ENCODE measurements at regions not wholly inside any gene's neighbourhood (a gene's known extent, or its start where the extent isn't known, plus 50 kb on each side); places are given as distances from the start of the nearest gene placed in this dataset.

GRCh38 chr2:129239141-129239540 lies 740.3 kb upstream of the RAB6C start (continued):
- no peak for TF ChIP-seq ZNF281 (CRISPR knock-in tag; IDR thresholded peaks at IDR 0.05)
- no peak for TF ChIP-seq GTF2I (CRISPR knock-in tag; conservative IDR thresholded peaks at IDR 0.05)
- TF ChIP-seq AFF4 (CRISPR knock-in tag; IDR thresholded peaks at IDR 0.05; ENCODE audit: borderline replicate concordance) = no peak
- TF ChIP-seq ZBTB43 (CRISPR knock-in tag; IDR thresholded peaks at IDR 0.05) = no peak
- TF ChIP-seq ZNF396 (CRISPR knock-in tag; IDR thresholded peaks at IDR 0.05; ENCODE audit: borderline replicate concordance) = no peak
- TF ChIP-seq JAZF1 (CRISPR knock-in tag; IDR thresholded peaks at IDR 0.05) = no peak

GRCh38 chr2:129240061-129240460 lies 739.4 kb upstream of the RAB6C start:
- ChIA-PET CTCF (no interaction called here), POLR2A (no interaction called here)
- Mint-ChIP-seq H3K4me1 (peaks cover 6% of the 10 kb centered on the region), H3K4me3 (no peak overlapping the region), H3K36me3 (peaks cover 5% of the 10 kb centered on the region), H3K27me3 (ENCODE audit: low read depth) (no peaks in the 10 kb centered on the region), H3K9me3 (peaks cover 26% of the 10 kb centered on the region), H3K27ac (no peak overlapping the region)
- no peak for DNase-seq (ENCODE audit: low spot score)
- no peak for ATAC-seq
- TF ChIP-seq NFATC4 (CRISPR knock-in tag; IDR thresholded peaks at IDR 0.05) = no peak

- CTCF ChIA-PET = no interaction called here
- H3K4me3 Mint-ChIP-seq = no peak overlapping the region
- POLR2A ChIA-PET = no interaction called here
Measured at GRCh38 chr2:129242269-129242668, 737.2 kb upstream of the RAB6C start.

GRCh38 chr2:129247751-129248150 lies 731.7 kb upstream of the RAB6C start:
- CTCF ChIA-PET = no interaction called here
- Mint-ChIP-seq H3K27ac (no peak overlapping the region), H3K4me1 (no peaks in the 10 kb centered on the region), H3K27me3 (ENCODE audit: low read depth) (no peaks in the 10 kb centered on the region), H3K4me3 (no peak overlapping the region), H3K36me3 (peaks cover 3% of the 10 kb centered on the region), H3K9me3 (peaks cover 14% of the 10 kb centered on the region)
- DNase-seq (ENCODE audit: low spot score) (no peak), ATAC-seq (no peak)
- TF ChIP-seq E2F4 (CRISPR knock-in tag; IDR thresholded peaks at IDR 0.05; ENCODE audit: borderline replicate concordance, low read depth) (no peak), GRHL2 (CRISPR knock-in tag; IDR thresholded peaks at IDR 0.05; ENCODE audit: insufficient replicate concordance, severe bottlenecking) (no peak), ZNF232 (CRISPR knock-in tag; IDR thresholded peaks at IDR 0.05) (no peak), ATF3 (CRISPR knock-in tag; conservative IDR thresholded peaks at IDR 0.05) (no peak), ZSCAN18 (CRISPR knock-in tag; IDR thresholded peaks at IDR 0.05) (no peak), NFYB (CRISPR knock-in tag; conservative IDR thresholded peaks at IDR 0.05; ENCODE audit: low read depth) (no peak), SOX15 (CRISPR knock-in tag; IDR thresholded peaks at IDR 0.05) (no peak), MYBL2 (CRISPR knock-in tag; IDR thresholded peaks at IDR 0.05) (no peak), JAZF1 (CRISPR knock-in tag; IDR thresholded peaks at IDR 0.05) (no peak), PRRX2 (CRISPR knock-in tag; IDR thresholded peaks at IDR 0.05) (no peak), ZNF121 (CRISPR knock-in tag; IDR thresholded peaks at IDR 0.05) (no peak), MXD4 (CRISPR knock-in tag; IDR thresholded peaks at IDR 0.05; ENCODE audit: borderline replicate concordance) (no peak)
- POLR2A ChIA-PET = no interaction called here

More at GRCh38 chr2:129242269-129242668, 737.2 kb upstream of the RAB6C start:
- no peak overlapping the region for H3K27ac Mint-ChIP-seq
- no peaks in the 10 kb centered on the region for H3K27me3 Mint-ChIP-seq (ENCODE audit: low read depth)
- TF ChIP-seq JAZF1 (CRISPR knock-in tag; IDR thresholded peaks at IDR 0.05) (no peak), IRF1 (CRISPR knock-in tag; IDR thresholded peaks at IDR 0.05) (no peak), NFATC4 (CRISPR knock-in tag; IDR thresholded peaks at IDR 0.05) (no peak), JUN (CRISPR knock-in tag; IDR thresholded peaks at IDR 0.05) (no peak)
- ATAC-seq = peak; percentile 61
- H3K36me3 Mint-ChIP-seq = peaks cover 3% of the 10 kb centered on the region
- H3K4me1 Mint-ChIP-seq = peaks cover 6% of the 10 kb centered on the region
- DNase-seq (ENCODE audit: low spot score) = no peak
- H3K9me3 Mint-ChIP-seq = peaks cover 21% of the 10 kb centered on the region
